Left ventricle myocardium superior (tissue), 1 donor: ENCODE measurements at regions not wholly inside any gene's neighbourhood (a gene's known extent, or its start where the extent isn't known, plus 50 kb on each side); places are given as distances from the start of the nearest gene placed in this dataset.
"Not testable (repeated sequence)": the region's sequence is repeated elsewhere in the genome, so short reads cannot be mapped to it uniquely, and the experiment has no call there.

Experiments
- ATAC-seq: fragments of 200-7000 bp; cut with Tn5 transposase; one replicate; pipeline ENCODE4 v1.9.1; 2020; ENCODE audit warnings: mild to moderate bottlenecking, moderate library complexity
- DNase-seq: peaks from one replicate; pipeline ENCODE4 v3.0.0-alpha.2; 2020
- intact Hi-C: fragments of 100-400 bp; cut with micrococcal nuclease; formaldehyde crosslinking; loops from one replicate; pipeline ENCODE4 v1.11.0; 2022
- donor health status: DM: no; HTN: yes; CAD: no; lungs with severe emphysema.

DNA sequence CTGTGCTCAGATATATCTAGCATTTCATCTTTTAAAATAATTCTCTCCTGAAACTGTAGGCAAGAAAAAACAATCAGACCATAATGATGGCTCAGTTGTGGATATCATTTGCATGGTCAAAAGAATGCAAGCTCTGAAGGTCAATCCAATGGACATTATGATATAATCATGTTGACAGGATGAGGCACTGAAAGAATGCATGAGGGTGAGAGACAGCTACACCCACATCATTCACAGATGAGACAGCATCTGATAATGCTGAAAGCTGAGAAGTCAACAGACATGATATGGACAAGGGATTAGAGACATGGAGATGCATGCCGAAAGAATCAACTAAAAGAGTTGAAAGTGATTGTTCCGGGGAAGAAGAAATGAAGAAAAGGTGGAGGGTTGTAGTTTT is 346.4 kb upstream of the CDH5 start:
- DNase-seq: no peak
- intact Hi-C loops: no loop called here
- no peak for ATAC-seq

DNA sequence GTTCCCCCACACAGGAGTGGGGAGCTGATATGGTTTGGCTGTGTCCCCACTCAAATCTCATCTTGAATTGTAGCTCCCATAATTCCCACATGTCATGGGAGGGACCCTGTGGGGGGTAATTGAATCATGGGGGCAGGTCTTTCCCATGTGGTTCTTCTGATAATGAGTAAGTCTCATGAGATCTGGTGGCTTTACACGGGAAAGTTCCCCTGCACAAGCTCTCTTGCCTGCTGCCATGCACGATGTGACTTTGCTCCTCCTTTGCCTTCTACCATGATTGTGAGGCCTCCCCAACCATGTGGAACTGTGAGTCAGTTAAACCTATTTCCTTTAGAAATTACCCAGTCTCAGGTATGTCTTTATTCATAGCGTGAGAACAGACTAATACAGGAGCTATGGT is 347.0 kb upstream of the CDH5 start:
- intact Hi-C loops, ATAC-seq, DNase-seq: not testable (repeated sequence)

- ATAC-seq (no peak), DNase-seq (no peak)
- intact Hi-C loops: no loop called here
Measured at GRCh38 chr16:66014221-66014620, 352.3 kb upstream of the CDH5 start.

- no peak for DNase-seq
- no peak for ATAC-seq
- intact Hi-C loops: no loop called here
Measured at GRCh38 chr16:66013486-66013885, 353.0 kb upstream of the CDH5 start.

DNA sequence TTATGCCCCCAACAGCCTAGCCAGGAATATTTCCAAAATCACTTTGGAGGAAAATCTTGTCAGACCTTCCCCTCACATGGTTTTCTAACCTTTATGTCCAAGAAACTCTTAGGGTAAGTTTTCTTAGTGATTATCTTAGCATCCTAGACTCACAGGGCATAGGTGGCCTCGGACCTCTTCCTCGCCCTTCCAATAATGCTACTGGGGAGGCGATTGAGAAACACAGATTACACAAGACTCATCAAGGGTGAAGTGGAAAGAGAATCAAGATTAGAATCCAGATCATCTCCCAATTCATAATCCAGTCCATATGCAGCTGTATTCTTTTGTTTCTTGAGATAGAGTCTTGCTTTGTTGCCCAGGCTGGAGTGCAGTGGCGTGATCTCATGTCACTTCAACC is 358.4 kb upstream of the CDH5 start:
- no peak for DNase-seq
- intact Hi-C loops: no loop called here
- ATAC-seq: no peak

DNA sequence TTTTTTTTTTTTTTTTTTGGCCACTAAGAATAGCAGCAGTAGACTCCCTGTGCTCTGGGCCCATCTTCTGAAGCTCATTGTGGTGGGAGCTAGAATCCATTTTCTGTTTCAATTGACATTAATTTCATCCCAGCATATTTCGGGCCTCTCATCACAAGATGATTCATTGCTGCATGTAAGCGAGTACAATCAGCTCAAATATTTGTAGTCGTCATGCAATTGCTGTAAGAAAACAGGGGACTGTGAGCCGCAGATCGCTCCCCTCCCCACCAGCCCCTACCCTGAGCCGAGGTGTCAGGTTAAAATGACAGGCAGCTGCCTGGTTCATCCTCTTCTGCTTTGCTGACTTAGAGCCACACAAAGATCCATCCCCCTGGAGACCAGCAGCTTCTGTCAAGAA is 358.8 kb upstream of the CDH5 start:
- intact Hi-C loops: no loop called here
- DNase-seq (no peak), ATAC-seq (no peak)

DNA sequence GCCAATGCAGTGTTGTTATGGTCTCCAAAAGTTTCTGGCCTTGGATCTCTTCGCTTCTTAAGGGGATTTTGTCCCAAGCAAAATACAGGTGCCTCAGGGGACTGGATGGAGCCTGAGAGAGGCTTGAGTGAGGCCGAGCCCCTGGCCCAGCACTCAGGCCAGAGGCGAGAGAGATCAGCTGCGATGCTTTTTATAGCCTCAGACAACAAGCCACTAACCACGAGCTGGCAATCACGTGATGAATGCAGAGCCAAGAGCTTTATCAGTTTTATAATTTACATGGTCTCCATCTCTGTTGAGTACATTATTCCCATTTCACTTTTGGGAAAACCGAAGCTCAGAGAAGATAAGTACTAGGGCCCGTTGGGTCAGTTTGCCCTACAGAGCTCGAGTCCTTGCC is 360.0 kb upstream of the CDH5 start:
- intact Hi-C loops: no loop called here
- DNase-seq (no peak), ATAC-seq (peak; percentile 38)

DNA sequence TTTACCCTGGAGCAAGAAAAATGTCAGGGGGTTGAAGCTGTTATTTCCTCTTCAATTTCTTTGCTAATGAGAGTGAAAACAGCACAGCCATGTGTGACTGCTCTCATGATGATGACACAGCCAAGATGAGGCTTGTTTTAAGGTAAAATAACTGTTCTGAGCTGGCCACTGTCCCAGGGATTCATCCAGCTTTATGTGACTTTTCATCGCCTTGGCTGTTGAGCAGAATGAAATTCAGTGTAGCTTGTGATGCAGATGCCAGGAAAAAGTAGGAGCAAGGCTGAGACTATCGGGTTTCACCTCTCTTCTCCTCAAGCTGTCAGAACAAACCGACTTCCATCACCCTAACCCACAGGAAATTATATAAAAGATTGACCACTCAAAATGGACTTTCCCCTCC is 361.8 kb upstream of the CDH5 start:
- no peak for DNase-seq
- intact Hi-C loops: no loop called here
- no peak for ATAC-seq

GRCh38 chr16:66003201-66003600 is 363.3 kb upstream of the CDH5 start:
- DNase-seq (no peak), ATAC-seq (no peak)
- intact Hi-C loops: no loop called here

- no peak for ATAC-seq
- intact Hi-C loops: no loop called here
- DNase-seq: no peak
Measured at GRCh38 chr16:66002601-66003000, 363.9 kb upstream of the CDH5 start.

DNA sequence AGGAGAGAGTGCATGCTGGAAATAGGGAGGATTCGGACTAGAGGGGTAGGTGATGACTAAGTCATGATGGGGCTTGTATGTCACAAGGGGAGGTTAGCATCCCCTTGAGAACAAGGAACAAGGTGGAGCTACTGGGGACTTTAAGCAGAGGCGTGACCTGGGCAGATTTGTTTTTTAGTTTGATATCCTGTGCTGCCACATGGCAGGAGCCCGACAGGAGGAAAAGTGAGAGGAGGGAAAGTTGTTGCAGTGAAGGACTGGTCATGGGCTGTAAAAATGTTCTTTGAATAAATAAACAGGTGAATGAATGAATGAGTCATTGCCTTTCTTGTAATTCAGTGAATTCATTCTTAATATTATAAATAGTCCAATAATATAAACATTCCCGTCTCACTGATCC is 365.1 kb upstream of the CDH5 start:
- no peak for DNase-seq
- ATAC-seq: no peak
- intact Hi-C loops: no loop called here

- intact Hi-C loops: no loop called here
- ATAC-seq (no peak), DNase-seq (no peak)
Measured at GRCh38 chr16:65998443-65998842, 368.0 kb upstream of the CDH5 start.

DNA sequence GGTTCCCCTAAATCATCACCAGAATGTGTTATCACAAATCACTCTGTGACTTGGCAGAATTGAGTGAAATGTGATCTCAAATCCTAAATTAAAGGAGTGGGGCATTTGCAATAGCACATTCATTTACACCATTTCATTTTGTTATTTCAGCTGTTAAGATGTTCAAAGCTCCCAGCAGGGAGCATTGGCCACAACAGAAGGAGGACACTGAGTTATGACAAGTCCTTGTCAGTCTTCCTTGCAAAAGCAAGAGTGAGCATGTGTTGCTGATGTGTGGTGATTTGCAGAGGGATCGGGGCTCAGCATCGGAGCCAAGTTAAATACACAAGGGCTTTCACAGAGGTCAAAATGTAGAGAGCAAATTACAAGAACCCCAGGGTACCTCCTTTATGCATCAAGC is 372.2 kb upstream of the CDH5 start:
- ATAC-seq: no peak
- DNase-seq: no peak
- intact Hi-C loops: no loop called here

DNA sequence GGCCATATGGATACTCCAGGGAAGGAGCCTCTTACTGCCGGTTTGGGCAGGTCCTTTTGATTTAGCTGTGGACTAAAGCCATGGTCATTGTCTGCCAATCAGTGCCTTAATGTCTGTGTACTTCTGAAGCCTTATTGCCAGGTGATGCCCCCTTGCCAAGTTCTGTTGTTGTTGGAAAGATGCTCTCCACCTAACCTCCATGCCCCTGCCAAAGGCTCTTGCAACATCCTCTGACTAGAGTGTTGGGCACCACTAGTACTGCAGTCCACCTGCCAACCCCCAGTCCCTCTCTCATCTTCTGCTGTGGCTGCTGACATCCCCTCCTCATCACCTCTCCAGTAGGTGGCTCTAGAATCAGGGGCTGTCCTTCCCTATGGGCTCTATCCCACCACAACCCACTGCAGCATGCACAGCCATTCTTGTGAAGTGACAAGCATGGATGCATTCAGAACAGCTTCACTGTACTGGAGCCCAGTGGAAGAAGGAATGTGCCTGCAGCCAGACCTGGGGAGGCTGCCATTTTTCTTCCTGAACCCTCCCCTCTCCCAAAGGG is 375.3 kb upstream of the CDH5 start:
- DNase-seq (no peak), ATAC-seq (no peak)
- intact Hi-C loops: no loop called here

DNA sequence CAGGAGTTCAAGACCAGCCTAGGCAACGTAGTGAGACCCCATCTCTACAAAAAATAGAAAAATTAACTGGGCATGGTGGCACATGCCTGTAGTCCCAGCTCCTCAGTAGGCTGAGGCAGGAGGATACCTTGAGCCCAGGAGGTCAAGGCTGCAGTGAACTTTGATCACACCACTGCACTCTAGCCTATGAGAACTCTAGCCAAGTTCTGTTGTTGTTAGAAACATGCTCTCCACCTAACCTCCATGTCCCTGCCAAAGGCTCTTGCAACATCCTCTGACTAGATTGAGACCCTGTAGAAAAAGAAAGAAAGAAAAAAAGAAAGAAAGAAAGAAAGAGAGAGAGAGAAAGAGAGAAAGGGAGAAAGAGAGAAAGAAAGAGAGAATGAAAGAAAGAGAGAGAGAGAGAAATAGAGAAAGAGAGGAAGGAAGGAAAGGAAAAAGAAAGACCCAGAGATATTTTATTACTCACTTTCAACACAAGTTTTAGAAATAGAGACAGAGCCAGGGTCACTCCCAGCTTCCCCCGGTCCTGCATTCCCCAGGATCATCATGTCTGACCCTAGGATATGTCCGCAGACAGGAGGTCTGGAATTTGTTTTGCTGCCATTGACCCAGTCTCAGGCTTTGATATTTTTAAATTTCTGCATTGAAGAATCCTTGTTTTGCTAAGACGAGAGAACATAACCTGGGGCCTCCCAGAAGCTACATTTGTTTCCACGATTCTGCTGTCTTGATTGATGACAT is 376.5 kb upstream of the CDH5 start:
- intact Hi-C loops: no loop called here
- ATAC-seq (no peak), DNase-seq (no peak)

DNA sequence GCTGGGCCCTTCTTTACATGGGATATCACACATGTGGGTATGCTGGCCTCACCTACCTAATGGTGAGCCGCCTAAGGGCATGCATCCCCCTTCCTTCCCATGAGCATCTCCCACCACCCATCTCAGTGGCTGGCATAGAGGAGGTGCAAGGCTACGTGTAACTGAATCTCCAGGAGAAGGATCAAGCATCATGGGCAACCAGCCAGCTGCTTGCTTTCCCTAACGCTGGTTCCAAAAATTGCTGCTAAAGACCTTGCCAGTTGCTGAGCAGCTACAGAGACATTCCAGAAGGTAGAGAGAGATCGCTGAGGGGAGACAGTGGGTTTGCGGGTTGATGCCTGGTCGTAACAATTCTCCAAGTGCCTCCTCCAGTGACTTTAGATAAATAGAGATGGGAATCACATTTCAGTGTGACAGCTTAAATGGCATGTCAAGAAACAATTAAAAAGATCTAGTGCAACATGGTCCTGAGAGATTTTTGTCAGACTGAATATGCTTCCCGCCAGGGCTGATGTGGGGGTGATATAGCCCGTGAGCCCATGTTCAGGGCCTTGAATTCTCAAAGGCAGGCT is 378.4 kb upstream of the CDH5 start:
- DNase-seq (peak; percentile 31), ATAC-seq (no peak)
- intact Hi-C loops: no loop called here

GRCh38 chr16:65984296-65984695 is 382.2 kb upstream of the CDH5 start:
- DNase-seq: no peak
- ATAC-seq: no peak
- intact Hi-C loops: no loop called here

DNA sequence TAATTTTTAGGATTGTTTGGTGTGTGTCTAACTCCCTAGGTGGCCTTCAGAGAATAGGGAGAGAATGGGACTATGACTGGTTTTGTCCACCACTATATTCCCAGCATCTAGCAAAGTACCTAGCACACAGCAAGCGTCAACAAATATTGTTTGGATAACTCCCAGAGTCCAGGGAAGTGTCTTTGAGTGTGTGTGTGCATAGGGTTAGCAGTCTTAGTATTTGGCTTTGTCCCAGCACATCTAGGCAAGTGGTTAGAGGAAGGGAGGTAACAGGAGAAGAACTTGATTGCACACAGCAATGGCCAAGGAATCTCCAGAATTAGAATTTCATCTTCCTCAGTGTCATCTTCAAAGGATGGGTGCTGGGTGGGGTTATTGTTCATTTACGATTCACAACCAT is 385.4 kb upstream of the CDH5 start:
- no peak for DNase-seq
- no peak for ATAC-seq
- intact Hi-C loops: no loop called here

DNA sequence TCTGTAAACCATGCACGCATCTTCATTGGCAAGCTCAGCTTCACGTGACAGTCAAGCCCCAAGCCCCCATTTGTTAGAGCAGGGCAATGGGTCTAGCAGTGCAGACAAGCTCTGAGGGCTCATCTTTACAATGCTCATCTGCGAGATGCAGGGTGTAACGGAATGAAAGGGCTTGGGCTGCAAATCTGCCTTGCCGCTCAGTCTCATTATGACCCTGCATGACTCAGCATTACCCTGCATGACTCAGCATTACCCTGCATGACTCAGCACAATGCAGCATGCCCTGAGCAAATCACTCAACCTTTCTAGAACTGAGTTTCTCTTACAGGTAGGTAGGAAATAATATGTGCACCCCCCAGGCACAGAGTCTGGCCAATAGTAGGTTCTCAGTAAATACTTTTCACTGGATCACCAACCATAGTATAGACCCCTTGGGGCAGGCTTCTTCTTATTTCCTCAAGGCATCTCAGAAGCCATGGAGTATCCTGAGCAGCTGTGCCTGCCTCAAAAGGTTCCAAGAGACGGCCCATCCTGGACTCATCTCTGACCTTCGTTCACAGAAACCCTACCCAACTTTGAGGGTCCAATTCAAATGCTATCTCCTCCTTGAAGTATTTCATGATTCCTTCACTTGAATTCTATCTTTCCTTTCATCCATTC is 391.3 kb upstream of the CDH5 start:
- ATAC-seq: no peak
- intact Hi-C loops: no loop called here
- no peak for DNase-seq

- intact Hi-C loops: no loop called here
- ATAC-seq: no peak
- no peak for DNase-seq
Measured at GRCh38 chr16:65967376-65967775, 399.1 kb upstream of the CDH5 start.

GRCh38 chr16:65965628-65966027 is 400.9 kb upstream of the CDH5 start:
- DNase-seq (no peak), ATAC-seq (no peak)
- intact Hi-C loops: no loop called here
